ENCODE measurements at regions not wholly inside any gene's neighbourhood (a gene's known extent, or its start where the extent isn't known, plus 50 kb on each side); places are given as distances from the start of the nearest gene placed in this dataset.
A peak's percentile ranks its signal among the peaks of the same experiment; 100 is the strongest.

- DNase-seq (ENCODE audit: low spot score in 2 of 2): no peak
- H3K36me3 ChIP-seq: no peaks in the 10 kb centered on the region
- TF ChIP-seq CTCF (IDR thresholded peaks at IDR 0.05): no peak
- H3K27me3 ChIP-seq: no peaks in the 10 kb centered on the region
- peaks cover 0 to 2% of the 10 kb centered on the region in 2 donors for H3K9me3 ChIP-seq
- intact Hi-C loops (cut with DNase I): no loop called here
- no peaks in the 10 kb centered on the region for H3K4me1 ChIP-seq
- H3K27ac ChIP-seq: no peak overlapping the region
- H3K4me3 ChIP-seq: no peak overlapping the region
Observed at GRCh38 chr2:38129481-38129880, 53.5 kb upstream of the CYP1B1 start.

- no peaks in the 10 kb centered on the region for H3K4me1 ChIP-seq
- H3K9me3 ChIP-seq: peaks cover 0 to 2% of the 10 kb centered on the region in 2 donors
- H3K27ac ChIP-seq: peak overlapping the region in 1 of 2 donors; percentile 19
- intact Hi-C loops (cut with DNase I): no loop called here
- no peaks in the 10 kb centered on the region for H3K27me3 ChIP-seq
- TF ChIP-seq CTCF (IDR thresholded peaks at IDR 0.05): no peak
- H3K4me3 ChIP-seq: no peak overlapping the region
- peak in 1 of 2 donors; percentile 33 for DNase-seq (ENCODE audit: low spot score in 2 of 2)
- H3K36me3 ChIP-seq: no peaks in the 10 kb centered on the region
Observed at GRCh38 chr2:38128653-38129052, 52.7 kb upstream of the CYP1B1 start.

- H3K36me3 ChIP-seq: no peaks in the 10 kb centered on the region
- no peak overlapping the region for H3K27ac ChIP-seq
Observed at GRCh38 chr2:38127277-38127676, 51.3 kb upstream of the CYP1B1 start.

GRCh38 chr2:38125842-38126241 lies 49.9 kb upstream of the CYP1B1 start:
- peaks cover 0 to 2% of the 10 kb centered on the region in 2 donors for H3K9me3 ChIP-seq
- intact Hi-C loops (cut with DNase I): no loop called here
- no peaks in the 10 kb centered on the region for H3K4me1 ChIP-seq
- no peak for DNase-seq (ENCODE audit: low spot score in 2 of 2)
- no peak overlapping the region for H3K27ac ChIP-seq
- H3K36me3 ChIP-seq: no peaks in the 10 kb centered on the region
- no peak overlapping the region for H3K4me3 ChIP-seq
- TF ChIP-seq CTCF (IDR thresholded peaks at IDR 0.05): no peak
- H3K27me3 ChIP-seq: no peaks in the 10 kb centered on the region

More at GRCh38 chr2:38127277-38127676, 51.3 kb upstream of the CYP1B1 start:
- intact Hi-C loops (cut with DNase I): no loop called here
- Histone ChIP-seq H3K27me3 (no peaks in the 10 kb centered on the region), H3K4me1 (no peaks in the 10 kb centered on the region), H3K4me3 (no peak overlapping the region), H3K9me3 (peaks cover 0 to 2% of the 10 kb centered on the region in 2 donors)
- TF ChIP-seq CTCF (IDR thresholded peaks at IDR 0.05): no peak
- DNase-seq (ENCODE audit: low spot score in 2 of 2): no peak

All from ascending aorta (tissue), 2 donors.